Gastrocnemius medialis (tissue), 4 donors: ENCODE measurements at regions not wholly inside any gene's neighbourhood (a gene's known extent, or its start where the extent isn't known, plus 50 kb on each side); places are given as distances from the start of the nearest gene placed in this dataset.

Experiments
- ATAC-seq, 2 donors: fragments of 150-250 bp; one replicate each; pipeline ENCODE4 v1.9.1; 2016
- DNase-seq, 2 donors: peaks; one replicate each; pipeline ENCODE4 v3.0.0-alpha.2; 2019
- H3K27ac ChIP-seq, 4 donors: fragments of 200-600 bp; sonication (generic); 1 replicate in 1 of 4; 2 replicates in 3 of 4; pipeline ENCODE4 v1.5.1; 2016 to 2018; ENCODE audit warnings: mild to moderate bottlenecking in 2 of 4, moderate library complexity in 1 of 4
- H3K27me3 ChIP-seq, 3 donors: fragments of 200-600 bp; sonication (generic) in 2 of 3; 1 replicate in 1 of 3; 2 replicates in 2 of 3; pipeline versions ENCODE4 v1.5.1 to v1.6.0; 2016 to 2019; ENCODE audit warnings: mild to moderate bottlenecking in 1 of 3, moderate library complexity in 1 of 3
- H3K36me3 ChIP-seq, 2 donors: fragments of 200-600 bp; sonication (generic) in 1 of 2; one replicate each; pipeline ENCODE4 v1.5.1; 2017 to 2018
- H3K4me1 ChIP-seq, 2 donors: fragments of 200-600 bp; sonication (generic) in 1 of 2; one replicate each; pipeline ENCODE4 v1.5.1; 2016 to 2017; ENCODE audit warnings: mild to moderate bottlenecking in 2 of 2
- H3K4me3 ChIP-seq, 4 donors: fragments of 200-600 bp; sonication (generic) in 3 of 4; 1 replicate in 1 of 4; 2 replicates in 3 of 4; pipeline ENCODE4 v1.5.1; 2016 to 2019; ENCODE audit warnings: mild to moderate bottlenecking in 2 of 4
- H3K9me3 ChIP-seq, 3 donors: fragments of 200-600 bp; sonication (generic) in 2 of 3; 1 replicate in 1 of 3; 2 replicates in 2 of 3; pipeline ENCODE4 v1.5.1; 2016 to 2019
- POLR2A ChIP-seq, 2 donors: fragments of 450-650 bp; IDR thresholded peaks; one replicate each; pipeline ENCODE4 v1.6.1; 2017; ENCODE audit warnings: antibody characterized with exemption in 2 of 2, mild to moderate bottlenecking in 2 of 2, moderate library complexity in 2 of 2
- in situ Hi-C, 4 donors: fragments of 200-750 bp; cut with MboI; loops; one replicate each; pipeline versions ENCODE4 v1.15.0 to v1.8.0; 2017; ENCODE audit warnings: low sequenced_read_pairs in 4 of 4
- intact Hi-C: fragments of 100-400 bp; cut with DNase I; formaldehyde crosslinking; loops from one replicate; pipeline ENCODE4 v1.15.1; 2023; ENCODE audit warnings: low total_unique reads
- TF ChIP-seq, protein P1 (sequence below), 5 experiments: fragments of 450-650 bp in 3 of 5; fragments of 200-600 bp in 2 of 5; sonication (generic) in 2 of 5; IDR thresholded peaks in 4 of 5; conservative IDR thresholded peaks in 1 of 5; 1 replicate in 4 of 5; 2 replicates in 1 of 5; pipeline ENCODE4 v1.5.1; 2016 to 2019; ENCODE audit warnings: antibody characterized with exemption in 5 of 5, mild to moderate bottlenecking in 3 of 5, moderate library complexity in 3 of 5

DNA sequence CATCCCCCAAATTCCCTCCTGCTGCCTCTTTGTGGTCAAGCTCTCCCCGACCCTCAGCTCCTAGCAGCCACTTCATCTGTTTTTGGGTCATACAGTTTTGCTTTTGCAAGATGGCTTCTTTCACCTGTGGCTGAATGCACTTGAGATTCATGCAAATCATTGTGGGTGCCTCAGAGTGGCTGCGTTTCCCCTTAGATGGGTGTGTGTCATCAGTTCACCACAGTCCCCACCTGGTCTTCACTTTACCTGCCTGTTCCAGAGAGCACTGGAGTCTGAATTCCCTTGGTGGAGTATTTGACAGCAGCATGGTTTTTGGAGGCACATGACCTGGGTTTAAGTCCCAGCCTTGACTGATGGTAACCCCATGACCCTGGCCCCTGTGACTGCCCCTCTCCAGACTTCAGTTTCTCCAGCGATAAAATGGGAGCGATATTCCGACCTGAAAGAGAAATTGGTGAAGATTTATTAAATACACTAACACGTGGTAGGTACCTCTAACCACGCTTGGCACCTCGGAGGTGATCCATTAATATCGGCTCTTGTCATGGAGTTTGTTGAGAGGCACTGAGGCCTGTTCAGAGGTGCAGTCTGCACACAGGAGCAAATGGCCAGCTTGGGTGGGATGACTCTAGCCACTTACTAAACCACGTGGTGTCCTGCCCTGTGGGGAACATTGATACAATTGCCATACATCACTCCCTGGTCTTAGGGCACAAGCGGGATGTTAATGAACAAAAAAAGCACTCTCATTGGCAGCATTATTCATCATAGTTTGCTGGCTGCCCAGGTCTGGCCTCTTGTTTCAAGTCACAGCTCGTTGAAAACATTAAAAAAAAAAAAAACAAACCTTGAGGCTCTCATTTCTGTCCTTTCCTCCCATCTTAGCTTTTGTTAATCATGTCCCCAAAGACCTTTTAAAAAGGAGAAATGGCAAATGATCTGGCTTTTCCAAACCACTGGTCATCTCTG is 167.2 kb upstream of the KCNG1 start:
- no peak for TF ChIP-seq POLR2A (IDR thresholded peaks at IDR 0.05)
- TF ChIP-seq, protein P1, sequence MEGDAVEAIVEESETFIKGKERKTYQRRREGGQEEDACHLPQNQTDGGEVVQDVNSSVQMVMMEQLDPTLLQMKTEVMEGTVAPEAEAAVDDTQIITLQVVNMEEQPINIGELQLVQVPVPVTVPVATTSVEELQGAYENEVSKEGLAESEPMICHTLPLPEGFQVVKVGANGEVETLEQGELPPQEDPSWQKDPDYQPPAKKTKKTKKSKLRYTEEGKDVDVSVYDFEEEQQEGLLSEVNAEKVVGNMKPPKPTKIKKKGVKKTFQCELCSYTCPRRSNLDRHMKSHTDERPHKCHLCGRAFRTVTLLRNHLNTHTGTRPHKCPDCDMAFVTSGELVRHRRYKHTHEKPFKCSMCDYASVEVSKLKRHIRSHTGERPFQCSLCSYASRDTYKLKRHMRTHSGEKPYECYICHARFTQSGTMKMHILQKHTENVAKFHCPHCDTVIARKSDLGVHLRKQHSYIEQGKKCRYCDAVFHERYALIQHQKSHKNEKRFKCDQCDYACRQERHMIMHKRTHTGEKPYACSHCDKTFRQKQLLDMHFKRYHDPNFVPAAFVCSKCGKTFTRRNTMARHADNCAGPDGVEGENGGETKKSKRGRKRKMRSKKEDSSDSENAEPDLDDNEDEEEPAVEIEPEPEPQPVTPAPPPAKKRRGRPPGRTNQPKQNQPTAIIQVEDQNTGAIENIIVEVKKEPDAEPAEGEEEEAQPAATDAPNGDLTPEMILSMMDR (IDR thresholded peaks at IDR 0.05 in 4 of 5, conservative IDR thresholded peaks at IDR 0.05 in 1 of 5): no peak
- peaks cover 0 to 5% (median 0%) of the 10 kb centered on the region in 3 donors for H3K27me3 ChIP-seq
- no peaks in the 10 kb centered on the region for H3K4me1 ChIP-seq
- no peak for DNase-seq
- ATAC-seq: no peak
- no peaks in the 10 kb centered on the region for H3K36me3 ChIP-seq
- H3K4me3 ChIP-seq: no peak overlapping the region
- in situ Hi-C loops: no loop called here
- intact Hi-C loops: no loop called here
- H3K27ac ChIP-seq: no peak overlapping the region
- no peaks in the 10 kb centered on the region for H3K9me3 ChIP-seq

DNA sequence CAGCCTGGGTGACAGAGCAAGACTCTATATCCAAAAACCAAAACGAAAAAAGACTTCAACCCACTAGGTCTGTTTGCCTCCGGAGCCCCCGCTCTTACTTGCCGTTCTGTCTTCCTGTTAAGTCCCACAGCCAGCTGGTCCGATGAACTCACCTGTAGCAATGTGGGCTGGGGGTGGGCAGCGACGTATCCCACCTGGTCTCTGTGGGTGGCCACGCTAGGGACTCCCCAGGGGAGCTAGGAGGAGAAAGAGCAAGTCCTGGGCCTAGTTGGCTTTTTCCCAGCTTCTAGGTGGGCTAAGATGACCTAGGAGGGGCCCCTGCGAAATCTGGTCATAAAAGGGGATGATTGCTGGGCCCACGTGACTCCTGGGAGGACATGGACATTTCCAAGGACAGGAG is 166.0 kb upstream of the KCNG1 start:
- ATAC-seq: no peak
- H3K4me1 ChIP-seq: no peaks in the 10 kb centered on the region
- no peaks in the 10 kb centered on the region for H3K36me3 ChIP-seq
- TF ChIP-seq, protein P1 (IDR thresholded peaks at IDR 0.05 in 4 of 5, conservative IDR thresholded peaks at IDR 0.05 in 1 of 5): no peak
- no peak for TF ChIP-seq POLR2A (IDR thresholded peaks at IDR 0.05)
- no peak overlapping the region for H3K4me3 ChIP-seq
- intact Hi-C loops (no loop called here), in situ Hi-C loops (no loop called here)
- no peak for DNase-seq
- no peaks in the 10 kb centered on the region for H3K9me3 ChIP-seq
- H3K27me3 ChIP-seq: peaks cover 0 to 5% (median 0%) of the 10 kb centered on the region in 3 donors
- H3K27ac ChIP-seq: no peak overlapping the region

DNA sequence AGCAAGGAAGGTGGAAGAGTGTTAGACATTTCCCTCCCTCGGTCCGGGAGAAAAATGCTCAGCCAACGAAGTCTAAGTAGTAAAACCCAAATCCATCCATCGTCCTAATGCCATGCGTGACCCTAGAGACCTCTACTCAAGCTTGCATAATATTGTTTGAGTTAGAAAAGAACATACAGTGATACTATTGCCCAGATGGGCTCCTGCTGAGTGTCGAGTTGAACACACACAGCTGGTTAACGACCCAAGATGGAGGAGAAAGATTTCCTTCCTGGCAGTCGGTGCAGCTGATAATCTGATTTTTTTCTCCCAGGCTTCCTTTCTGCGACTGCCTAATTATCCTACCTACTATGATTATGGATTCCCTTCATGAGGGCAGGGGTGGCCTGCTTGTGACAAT is 164.4 kb upstream of the KCNG1 start:
- Histone ChIP-seq H3K4me1 (no peaks in the 10 kb centered on the region), H3K27ac (no peak overlapping the region), H3K4me3 (no peak overlapping the region), H3K36me3 (no peaks in the 10 kb centered on the region), H3K9me3 (no peaks in the 10 kb centered on the region), H3K27me3 (peaks cover 0 to 5% (median 0%) of the 10 kb centered on the region in 3 donors)
- intact Hi-C loops: no loop called here
- TF ChIP-seq, protein P1 (IDR thresholded peaks at IDR 0.05 in 4 of 5, conservative IDR thresholded peaks at IDR 0.05 in 1 of 5): no peak
- no peak for TF ChIP-seq POLR2A (IDR thresholded peaks at IDR 0.05)
- no peak for ATAC-seq
- in situ Hi-C loops: no loop called here
- no peak for DNase-seq

DNA sequence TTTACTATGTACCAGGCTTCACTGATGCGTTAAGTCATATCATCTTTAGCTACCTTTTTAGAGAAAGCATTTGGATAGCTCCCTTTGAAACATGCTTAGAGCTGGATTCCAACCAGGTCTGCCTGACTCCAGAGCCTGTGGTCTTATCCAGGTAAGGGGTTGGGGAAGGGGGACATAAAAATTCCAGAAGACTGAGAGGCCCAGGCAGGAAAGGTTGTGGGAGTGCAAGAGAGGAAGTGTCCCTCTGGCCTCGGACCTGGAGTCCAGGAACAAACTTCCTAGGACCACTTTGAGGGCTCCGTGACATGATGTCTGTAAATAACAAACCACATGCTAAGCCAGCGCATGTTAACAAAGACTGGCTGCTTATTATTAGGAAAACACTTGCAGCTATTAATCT is 163.0 kb upstream of the KCNG1 start:
- in situ Hi-C loops: no loop called here
- no peak for ATAC-seq
- intact Hi-C loops: no loop called here
- no peak for TF ChIP-seq POLR2A (IDR thresholded peaks at IDR 0.05)
- TF ChIP-seq, protein P1 (IDR thresholded peaks at IDR 0.05 in 4 of 5, conservative IDR thresholded peaks at IDR 0.05 in 1 of 5): no peak
- DNase-seq: no peak
- H3K4me1 ChIP-seq: no peaks in the 10 kb centered on the region
- no peak overlapping the region for H3K4me3 ChIP-seq
- H3K27ac ChIP-seq: no peak overlapping the region
- H3K27me3 ChIP-seq: peaks cover 0 to 5% (median 0%) of the 10 kb centered on the region in 3 donors
- no peaks in the 10 kb centered on the region for H3K9me3 ChIP-seq
- no peaks in the 10 kb centered on the region for H3K36me3 ChIP-seq
